ENCODE measurements at regions not wholly inside any gene's neighbourhood (a gene's known extent, or its start where the extent isn't known, plus 50 kb on each side); places are given as distances from the start of the nearest gene placed in this dataset.

- no peaks in the 10 kb centered on the region for H3K36me3 Mint-ChIP-seq
- no peak overlapping the region for H3K4me3 Mint-ChIP-seq
- H3K9me3 Mint-ChIP-seq = peaks cover 5% of the 10 kb centered on the region
- no peak for DNase-seq (ENCODE audit: extremely low spot score, unreplicated experiment)
- H3K4me1 Mint-ChIP-seq (ENCODE audit: unreplicated experiment) = no peaks in the 10 kb centered on the region
- TF ChIP-seq CTCF (conservative IDR thresholded peaks at IDR 0.05) = no peak
- no peak overlapping the region for H3K27ac Mint-ChIP-seq
- peaks cover 46% of the 10 kb centered on the region for H3K27me3 Mint-ChIP-seq
These were observed 381.8 kb upstream of the SORCS1 start for GRCh38 chr10:107546284-107546683.

- H3K27me3 Mint-ChIP-seq = peaks cover 44% of the 10 kb centered on the region
- DNase-seq (ENCODE audit: extremely low spot score, unreplicated experiment) = no peak
- no peaks in the 10 kb centered on the region for H3K36me3 Mint-ChIP-seq
- H3K27ac Mint-ChIP-seq = no peak overlapping the region
- no peaks in the 10 kb centered on the region for H3K4me1 Mint-ChIP-seq (ENCODE audit: unreplicated experiment)
- H3K9me3 Mint-ChIP-seq = peaks cover 5% of the 10 kb centered on the region
- no peak overlapping the region for H3K4me3 Mint-ChIP-seq
- no peak for TF ChIP-seq CTCF (conservative IDR thresholded peaks at IDR 0.05)
These were observed 381.2 kb upstream of the SORCS1 start for GRCh38 chr10:107545717-107546116.

GRCh38 chr10:107544706-107545520 lies 380.4 kb upstream of the SORCS1 start:
- Mint-ChIP-seq H3K4me1 (ENCODE audit: unreplicated experiment) (no peaks in the 10 kb centered on the region), H3K27ac (no peak overlapping the region), H3K27me3 (peaks cover 41% of the 10 kb centered on the region), H3K9me3 (peaks cover 5% of the 10 kb centered on the region), H3K4me3 (no peak overlapping the region), H3K36me3 (no peaks in the 10 kb centered on the region)
- DNase-seq (ENCODE audit: extremely low spot score, unreplicated experiment) = no peak
- TF ChIP-seq CTCF (conservative IDR thresholded peaks at IDR 0.05) = no peak

GRCh38 chr10:107542607-107543006 lies 378.1 kb upstream of the SORCS1 start:
- Mint-ChIP-seq H3K4me3 (no peak overlapping the region), H3K4me1 (ENCODE audit: unreplicated experiment) (no peaks in the 10 kb centered on the region), H3K27ac (no peak overlapping the region), H3K36me3 (no peaks in the 10 kb centered on the region), H3K27me3 (peaks cover 43% of the 10 kb centered on the region), H3K9me3 (peaks cover 7% of the 10 kb centered on the region)
- DNase-seq (ENCODE audit: extremely low spot score, unreplicated experiment) = no peak
- TF ChIP-seq CTCF (conservative IDR thresholded peaks at IDR 0.05) = no peak

- H3K4me1 Mint-ChIP-seq (ENCODE audit: unreplicated experiment) = no peaks in the 10 kb centered on the region
- H3K4me3 Mint-ChIP-seq = no peak overlapping the region
- H3K27ac Mint-ChIP-seq = no peak overlapping the region
- TF ChIP-seq CTCF (conservative IDR thresholded peaks at IDR 0.05) = no peak
- DNase-seq (ENCODE audit: extremely low spot score, unreplicated experiment) = no peak
- peaks cover 7% of the 10 kb centered on the region for H3K9me3 Mint-ChIP-seq
- H3K27me3 Mint-ChIP-seq = peaks cover 42% of the 10 kb centered on the region
- H3K36me3 Mint-ChIP-seq = no peaks in the 10 kb centered on the region
These were observed 377.5 kb upstream of the SORCS1 start for GRCh38 chr10:107542016-107542415.

Data from type B pancreatic cell (in vitro differentiated cells).